ENCODE measurements at regions not wholly inside any gene's neighbourhood (a gene's known extent, or its start where the extent isn't known, plus 50 kb on each side); places are given as distances from the start of the nearest gene placed in this dataset.
A peak's percentile ranks its signal among the peaks of the same experiment; 100 is the strongest.
"Not testable (repeated sequence)": the region's sequence is repeated elsewhere in the genome, so short reads cannot be mapped to it uniquely, and the experiment has no call there.

DNA sequence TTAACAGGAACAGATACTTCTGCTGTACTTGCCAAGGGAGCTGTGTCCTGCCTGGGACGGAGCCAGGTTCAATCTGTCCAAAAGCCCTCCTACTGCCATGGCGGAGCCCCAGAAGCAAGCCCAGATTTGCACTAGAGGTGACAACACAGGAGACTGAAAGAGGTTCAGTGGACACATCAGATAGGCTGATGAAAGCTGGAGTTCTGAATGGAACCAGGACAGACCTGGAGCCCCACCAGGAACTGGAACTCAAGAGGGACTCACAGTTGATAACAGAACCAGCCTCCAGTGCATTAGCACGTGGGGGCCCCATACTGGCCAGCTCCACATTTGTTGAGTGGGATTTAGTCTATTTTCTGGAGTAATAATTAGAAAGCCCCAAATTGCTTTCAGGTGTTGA lies 315.5 kb downstream of the ARRDC4 start:
- DNase-seq (ENCODE audit: low read depth in 2 of 2) = no peak

DNA sequence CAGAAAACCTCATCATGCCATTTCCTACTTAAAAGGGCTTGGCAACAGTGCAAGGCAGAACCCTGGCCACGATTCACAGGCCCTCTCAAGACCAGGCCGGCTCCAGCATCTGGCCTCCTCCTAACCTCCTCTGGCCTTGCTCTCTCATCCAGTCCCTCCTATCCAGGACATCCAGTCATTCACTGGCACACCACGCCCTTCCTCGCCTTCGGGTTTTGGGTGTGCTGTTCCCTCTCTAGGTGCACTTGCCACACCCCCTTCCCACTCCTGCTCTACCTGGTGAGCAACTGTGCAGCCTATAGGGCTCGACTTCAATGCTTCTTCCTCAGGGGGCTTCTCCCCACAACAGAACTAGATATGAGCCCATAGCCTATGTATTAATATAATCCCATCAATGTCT lies 317.1 kb downstream of the ARRDC4 start:
- no peak for DNase-seq (ENCODE audit: low read depth in 2 of 2)

DNA sequence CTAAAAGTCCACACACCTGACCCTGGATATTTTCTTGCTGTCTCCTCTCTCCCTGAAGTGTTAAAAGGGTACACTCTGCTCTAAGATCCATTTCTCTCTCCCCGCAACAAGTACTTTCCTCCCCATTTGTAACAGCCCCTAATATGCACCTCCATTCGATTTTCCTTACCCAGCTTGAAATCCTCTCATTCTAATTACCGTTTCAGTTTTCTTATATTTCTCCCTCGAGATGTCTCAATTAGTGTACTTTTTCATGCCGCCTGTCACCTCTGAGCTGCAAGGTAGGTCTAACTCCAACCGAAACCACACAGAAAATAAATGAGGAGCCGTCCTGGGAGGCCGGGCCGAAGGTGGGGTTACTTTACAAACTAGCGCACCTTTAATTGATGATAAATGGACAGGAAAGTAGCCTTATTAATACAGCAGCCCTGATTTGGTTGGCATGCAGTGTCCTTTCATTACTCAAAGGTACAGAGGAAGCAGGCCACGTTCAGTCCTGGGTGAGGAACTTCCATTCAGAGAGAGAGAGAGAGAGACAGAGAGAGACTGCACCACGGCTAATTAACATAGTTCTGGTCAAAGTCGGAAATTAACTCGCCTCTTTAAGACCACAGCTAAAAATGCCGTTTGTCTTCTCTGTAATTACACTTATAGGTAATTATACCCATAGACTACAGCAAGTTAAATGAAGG lies 319.9 kb downstream of the ARRDC4 start:
- no peak for DNase-seq (ENCODE audit: low read depth in 2 of 2)

DNA sequence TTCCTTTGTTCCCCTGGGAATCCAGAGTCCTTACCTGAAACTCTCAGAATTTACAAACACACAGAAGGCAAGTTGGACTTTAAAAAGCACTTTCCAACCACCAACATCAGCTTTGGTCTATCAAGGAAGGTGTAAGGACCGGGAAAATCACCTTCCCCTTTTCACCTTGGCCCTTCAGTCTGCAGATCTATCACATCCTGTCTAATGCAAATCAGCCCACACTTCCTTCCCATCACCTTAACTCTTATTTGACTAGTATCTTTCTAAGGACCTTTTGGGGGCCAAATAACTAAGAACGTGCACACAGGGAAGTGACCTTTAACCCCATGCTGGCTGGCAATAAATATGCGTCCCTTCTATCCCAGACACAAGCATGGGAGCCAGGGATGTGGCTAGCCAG lies 320.6 kb downstream of the ARRDC4 start:
- no peak for DNase-seq (ENCODE audit: low read depth in 2 of 2)

DNA sequence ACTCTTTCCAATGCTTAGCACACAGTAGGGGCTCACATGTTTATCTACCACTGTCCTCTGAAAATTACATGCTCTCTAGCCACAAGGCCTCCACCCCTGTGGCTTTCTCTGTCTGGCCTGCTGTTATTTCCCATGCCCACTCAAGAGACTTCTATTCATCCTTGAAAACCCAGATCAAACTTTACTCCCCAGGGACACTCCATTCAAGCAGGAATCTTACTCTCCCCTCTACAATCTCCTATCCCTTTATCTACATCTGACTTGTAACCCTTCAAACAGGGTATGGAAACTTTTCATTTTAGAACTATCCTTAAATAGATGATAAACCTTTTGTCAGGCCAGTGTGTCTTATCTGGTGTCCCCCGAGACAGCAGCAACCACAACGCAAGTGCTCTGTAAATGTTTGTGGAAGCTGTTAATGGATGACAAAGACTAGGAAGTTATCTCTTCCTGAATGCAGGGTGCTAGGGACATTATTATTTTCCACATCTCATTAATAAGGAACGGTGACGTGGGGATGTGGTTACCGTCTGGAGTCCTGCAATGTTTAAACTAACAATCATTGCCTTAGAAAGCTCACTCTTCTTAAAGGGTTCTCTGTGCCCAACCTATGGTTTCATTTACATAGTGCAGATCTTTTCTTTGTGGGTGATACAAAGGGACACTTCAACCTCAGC lies 322.3 kb downstream of the ARRDC4 start:
- DNase-seq (ENCODE audit: low read depth in 2 of 2) = no peak

DNA sequence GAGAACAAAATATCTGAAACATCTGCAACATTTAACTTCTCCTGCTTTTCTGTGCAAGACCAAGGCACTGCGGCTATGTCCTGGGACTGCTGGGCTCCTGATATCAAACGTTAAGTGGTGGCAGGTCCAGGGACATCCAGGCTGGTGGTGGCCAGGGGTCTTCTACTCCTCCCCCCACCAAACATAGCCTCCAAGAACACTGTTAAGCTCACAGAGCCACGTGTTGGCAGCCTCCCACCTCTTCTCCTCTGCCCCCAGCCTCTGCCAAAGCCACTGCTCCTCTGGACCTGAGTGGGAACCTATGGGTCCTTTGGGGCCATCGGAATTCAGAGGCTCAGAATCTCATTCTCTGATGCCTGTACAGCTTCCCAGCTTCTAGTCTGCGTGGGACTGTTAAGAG lies 325.7 kb downstream of the ARRDC4 start:
- no peak for DNase-seq (ENCODE audit: low read depth in 2 of 2)

DNA sequence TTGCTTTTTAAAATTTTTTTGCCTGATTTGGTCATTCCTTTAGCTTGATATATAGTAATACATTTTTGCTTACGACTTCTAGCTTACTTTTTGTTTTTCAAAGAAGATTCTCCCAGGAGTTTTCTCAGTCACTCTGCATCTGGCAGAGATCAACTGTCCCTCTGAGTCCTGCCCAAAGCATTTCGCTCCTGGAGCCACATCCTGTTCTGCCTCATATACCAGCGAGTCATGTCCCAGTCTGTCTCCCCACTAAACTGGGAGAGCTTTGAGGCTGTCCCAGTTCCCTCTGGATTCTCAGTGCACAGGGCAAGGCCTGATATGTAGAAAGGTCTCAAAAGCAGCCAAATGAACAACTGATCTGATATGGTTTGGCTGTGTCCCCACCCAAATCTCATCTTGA lies 326.3 kb downstream of the ARRDC4 start:
- DNase-seq (ENCODE audit: low read depth in 2 of 2) = no peak

DNA sequence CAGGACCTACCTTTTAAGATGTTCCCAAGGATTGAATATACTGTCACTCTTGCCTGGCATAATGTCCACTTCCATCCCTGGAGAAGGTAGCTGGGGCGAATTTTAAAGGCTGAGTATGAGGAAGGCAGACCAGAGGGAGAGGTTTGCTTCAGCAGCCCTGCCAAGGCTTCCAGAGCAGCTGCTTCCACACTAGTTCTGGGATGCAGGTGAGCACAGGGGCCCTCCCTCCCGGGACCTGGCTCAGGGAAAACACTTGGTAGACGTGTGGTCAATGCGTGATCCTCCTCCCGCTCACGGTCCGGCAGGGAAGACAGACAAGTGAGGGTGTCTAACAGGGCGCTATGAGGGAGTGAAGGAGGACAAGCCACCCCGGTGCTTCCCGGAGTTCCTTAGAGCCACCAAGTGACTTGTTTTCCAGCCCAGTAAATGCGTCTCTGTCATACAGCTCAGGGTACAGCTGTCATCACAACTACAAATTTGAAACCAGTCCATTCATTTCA lies 327.6 kb downstream of the ARRDC4 start:
- DNase-seq (ENCODE audit: low read depth in 2 of 2) = no peak

DNA sequence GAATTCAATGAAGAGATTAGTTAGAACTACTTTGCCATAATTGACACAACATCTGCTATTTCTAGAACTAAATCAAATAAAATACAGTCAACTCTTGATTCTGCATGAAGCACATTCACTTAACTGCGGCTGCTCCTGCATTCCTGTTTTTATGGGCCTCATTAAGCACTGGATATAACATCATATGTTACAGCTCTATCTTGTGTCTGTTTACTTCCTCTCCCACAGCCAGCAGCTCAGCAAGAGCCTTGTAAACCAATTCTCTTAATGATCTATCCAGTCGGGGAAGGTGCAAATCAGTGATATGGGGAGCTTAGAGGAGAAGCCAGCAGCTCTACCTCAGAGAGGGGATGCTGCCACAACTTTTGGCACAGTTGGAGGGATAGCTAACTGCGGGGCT lies 329.2 kb downstream of the ARRDC4 start:
- DNase-seq (ENCODE audit: low read depth in 2 of 2) = no peak

DNA sequence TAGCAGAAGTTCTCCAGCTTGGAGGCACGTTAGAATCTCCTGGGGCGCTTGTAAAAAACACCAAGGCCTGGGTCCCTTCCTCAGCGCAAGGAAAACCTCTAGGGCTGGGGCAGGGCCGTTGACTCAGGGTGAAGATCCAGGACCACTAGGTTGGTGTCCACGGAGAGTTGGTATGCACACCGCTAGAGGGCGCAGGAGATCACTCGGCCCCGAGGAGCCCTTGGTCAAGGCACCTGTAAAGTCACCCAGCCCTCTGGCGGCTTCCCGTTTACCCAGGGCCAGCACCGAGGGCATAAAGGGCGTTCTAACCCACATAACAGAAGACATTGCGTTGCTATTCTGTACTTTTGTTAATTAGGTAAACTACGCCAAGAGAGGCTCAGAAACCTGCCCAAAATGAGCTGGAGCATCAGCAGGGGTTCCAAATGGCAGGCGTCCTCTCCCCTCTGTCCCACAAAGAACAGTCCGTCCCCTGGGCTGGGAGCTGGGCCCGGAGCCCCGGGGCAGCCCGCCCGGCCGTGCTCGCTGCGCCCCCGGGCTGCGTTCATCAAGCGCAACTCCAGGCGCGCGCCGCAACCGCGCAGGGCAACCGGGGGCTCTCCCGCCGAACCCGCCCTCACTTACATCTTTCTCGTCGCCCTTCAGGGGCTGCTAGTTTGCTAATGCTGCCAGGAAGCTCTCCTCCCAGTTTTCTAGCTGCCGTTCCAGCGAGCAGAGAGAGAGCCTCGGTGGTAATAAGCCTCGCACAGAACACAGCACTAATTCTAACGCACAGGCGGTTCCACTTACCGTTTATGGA lies 332.1 kb downstream of the ARRDC4 start:
- peak; percentile 47 to 62 for DNase-seq (ENCODE audit: low read depth in 2 of 2)

DNA sequence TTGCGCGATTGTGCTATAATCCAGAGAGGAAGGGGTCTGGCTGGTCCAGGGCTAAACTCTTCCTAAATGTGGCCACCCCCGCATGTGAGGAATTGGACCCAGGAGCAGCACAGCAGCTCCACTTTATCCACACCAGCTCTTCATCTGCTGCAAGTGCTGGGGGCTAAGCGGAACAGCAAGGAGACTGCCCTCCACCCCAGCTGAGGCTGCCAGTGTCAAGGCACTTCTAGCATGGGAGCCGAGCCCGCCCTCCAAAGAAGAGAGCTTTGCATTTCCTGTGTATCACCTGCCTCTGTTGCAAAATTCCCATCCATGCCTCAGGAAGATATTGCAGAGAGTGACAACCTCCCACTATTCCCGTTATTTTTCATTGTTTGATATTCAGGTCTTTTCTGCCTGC lies 333.6 kb downstream of the ARRDC4 start:
- DNase-seq (ENCODE audit: low read depth in 2 of 2) = no peak

DNA sequence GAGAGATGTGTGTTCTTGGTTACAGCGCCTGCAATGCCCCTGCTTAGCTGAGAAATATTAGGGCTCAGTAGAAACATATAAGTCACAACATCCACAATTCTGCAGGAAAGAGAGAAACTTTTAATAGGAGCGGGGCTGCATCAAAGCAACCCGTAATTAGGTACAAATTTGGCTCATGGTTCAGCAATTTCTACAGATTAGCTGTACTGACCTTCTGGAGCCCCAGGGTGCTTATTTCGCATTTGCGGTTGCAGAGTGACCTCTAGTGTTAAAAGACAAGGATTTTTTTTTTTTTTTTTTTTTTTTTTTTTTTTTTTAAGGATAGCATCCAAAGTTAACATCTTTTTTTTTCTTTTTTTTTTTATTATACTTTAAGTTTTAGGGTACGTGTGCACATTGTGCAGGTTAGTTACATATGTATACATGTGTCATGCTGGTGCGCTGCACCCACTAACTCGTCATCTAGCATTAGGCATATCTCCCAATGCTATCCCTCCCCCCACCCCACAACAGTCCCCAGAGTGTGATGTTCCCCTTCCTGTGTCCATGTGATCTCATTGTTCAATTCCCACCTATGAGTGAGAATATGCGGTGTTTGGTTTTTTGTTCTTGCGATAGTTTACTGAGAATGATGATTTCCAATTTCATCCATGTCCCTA lies 334.7 kb downstream of the ARRDC4 start:
- DNase-seq (ENCODE audit: low read depth in 2 of 2) = not testable (repeated sequence)

DNA sequence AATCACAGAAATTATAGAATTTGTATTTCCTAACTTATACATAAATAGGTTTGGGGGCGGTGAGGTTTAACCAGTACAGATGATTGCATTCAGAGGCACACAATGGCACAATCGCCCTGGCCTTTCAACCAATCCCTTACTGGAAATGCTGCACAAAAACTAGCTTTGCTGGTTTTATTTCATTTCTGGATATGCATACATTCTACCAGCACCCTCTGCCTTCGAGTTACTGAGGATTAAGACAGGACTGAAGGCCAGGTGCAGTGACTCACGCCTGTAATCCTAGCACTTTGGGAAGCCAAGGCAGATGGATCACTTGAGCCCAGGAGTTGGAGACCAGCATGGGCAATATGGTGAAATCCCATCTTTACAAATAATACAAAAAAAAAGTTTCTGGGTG lies 336.1 kb downstream of the ARRDC4 start:
- DNase-seq (ENCODE audit: low read depth in 2 of 2) = no peak

DNA sequence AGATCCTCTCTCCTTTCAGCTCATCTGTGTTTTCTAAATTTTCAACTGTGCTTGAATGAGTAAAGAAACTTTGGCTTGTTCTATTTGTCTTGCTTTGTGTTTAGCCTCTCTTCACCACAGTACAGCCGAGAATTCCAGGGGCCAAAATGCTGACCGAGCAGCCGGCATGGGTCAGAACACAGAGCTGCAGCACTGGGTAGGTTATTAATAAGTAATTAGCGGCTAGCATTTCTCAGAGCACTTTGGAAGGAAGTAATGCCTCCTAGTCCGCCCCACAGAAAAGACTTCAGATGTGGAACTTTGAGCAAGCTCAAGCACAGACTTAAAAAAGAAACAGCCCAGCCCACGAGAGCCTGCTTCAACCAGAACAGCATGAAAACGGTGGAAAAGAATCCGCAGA lies 343.9 kb downstream of the ARRDC4 start:
- no peak for DNase-seq (ENCODE audit: low read depth in 2 of 2)

DNA sequence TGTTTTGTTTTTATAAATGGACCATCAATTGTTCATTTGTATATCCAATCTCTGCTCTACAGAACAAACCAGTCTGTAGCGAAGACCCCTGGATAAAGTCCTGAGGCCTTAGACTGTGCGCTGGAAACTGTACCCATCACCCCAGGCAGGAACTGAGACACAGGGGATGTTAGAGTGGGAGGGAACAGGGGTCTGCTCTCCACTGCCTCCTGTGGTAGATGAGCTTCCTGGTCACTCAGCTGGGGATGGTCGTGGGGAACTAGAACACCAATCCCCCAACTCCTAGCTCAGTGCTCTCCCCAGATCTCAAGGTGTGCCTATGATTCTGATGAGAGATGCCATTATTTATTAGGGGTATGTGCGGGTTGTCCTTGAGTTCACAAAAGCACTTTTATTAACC lies 340.2 kb upstream of the IGF1R start:
- DNase-seq (ENCODE audit: low read depth in 2 of 2) = no peak

DNA sequence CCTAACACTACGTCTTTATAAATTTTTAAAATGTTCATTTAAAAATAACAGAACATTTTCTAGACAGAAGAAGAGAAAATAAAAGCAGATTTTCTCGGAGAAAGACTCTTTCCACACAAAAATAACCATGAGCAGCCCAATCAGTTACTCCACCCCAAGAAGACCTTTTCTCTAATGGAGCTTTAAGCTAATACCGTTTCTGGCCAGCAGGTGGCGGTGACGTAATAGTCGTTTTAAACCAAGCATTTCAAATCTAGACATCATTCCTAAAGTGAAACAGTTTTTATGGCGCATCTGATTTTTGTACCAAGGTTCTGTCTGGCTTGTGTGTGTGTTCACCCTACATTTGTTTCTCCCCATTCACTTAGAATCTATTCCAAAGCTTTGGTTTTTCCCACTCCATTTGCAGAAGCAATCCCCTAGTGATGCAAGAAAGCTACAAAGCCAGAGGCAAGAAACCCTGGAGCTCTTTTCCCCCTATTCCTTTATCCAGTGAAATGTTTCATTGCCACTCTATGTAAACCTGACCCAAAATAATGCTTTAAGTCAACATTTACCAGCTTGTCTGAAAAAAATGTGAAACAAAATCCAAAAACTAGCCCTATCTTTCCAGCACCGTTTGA lies 336.7 kb upstream of the IGF1R start:
- peak; percentile 61 to 75 for DNase-seq (ENCODE audit: low read depth in 2 of 2)

DNA sequence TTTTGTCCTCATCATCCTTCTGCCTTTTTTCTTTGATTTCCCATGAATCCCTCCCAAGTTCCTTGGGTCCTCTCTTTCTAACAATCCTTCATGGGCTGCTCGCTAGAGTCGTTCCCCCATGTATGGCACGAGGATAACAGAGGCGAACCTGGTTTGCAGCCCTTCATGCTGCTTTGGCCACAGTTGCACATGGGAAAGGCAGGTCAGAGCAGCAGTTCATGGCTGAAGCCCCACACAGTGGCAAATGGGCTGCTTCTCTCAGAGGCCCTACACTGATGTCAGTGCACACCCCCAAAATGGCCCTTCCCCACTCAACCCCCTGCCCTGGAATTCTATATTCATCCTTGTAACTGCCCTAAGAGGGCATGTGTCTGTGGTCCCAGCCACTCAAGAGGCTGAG lies 335.4 kb upstream of the IGF1R start:
- DNase-seq (ENCODE audit: low read depth in 2 of 2) = no peak

DNA sequence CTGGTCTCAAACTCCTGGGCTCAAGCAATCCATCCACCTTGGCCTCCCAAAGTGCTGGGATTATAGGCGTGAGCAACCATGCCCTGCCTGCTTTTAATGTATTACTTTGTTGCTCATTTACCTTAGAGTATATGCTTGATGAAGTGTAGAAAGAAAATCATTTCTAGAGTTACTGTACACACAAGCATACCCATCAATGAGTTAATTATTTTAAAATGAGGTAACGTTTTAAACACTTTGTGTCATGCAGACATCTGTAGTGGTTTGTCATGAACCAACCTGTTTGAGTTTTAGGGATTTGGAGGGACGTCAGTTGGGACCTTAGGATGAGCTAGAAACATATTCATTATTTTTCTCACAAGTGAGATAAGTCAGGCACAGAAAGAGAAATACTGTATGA lies 332.4 kb upstream of the IGF1R start:
- no peak for DNase-seq (ENCODE audit: low read depth in 2 of 2)

DNA sequence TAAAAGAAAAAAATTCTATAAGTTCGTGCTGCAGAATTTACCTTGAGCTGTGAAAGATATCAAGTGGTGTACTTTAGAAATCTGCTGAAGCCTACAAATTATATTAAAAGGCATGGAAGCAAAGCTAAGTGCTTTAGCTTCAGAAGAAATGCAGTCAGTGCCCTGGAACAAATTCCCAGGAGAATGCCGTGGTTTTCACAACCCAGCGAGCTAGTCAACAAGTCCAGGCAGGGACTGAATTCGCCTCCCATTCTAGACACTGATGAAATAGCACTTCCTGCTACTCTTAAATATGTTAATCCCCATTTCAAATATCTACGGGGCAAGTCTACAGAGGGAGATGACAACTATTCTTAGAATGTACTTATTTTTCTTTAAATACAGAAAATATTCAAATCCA lies 326.4 kb upstream of the IGF1R start:
- no peak for DNase-seq (ENCODE audit: low read depth in 2 of 2)

DNA sequence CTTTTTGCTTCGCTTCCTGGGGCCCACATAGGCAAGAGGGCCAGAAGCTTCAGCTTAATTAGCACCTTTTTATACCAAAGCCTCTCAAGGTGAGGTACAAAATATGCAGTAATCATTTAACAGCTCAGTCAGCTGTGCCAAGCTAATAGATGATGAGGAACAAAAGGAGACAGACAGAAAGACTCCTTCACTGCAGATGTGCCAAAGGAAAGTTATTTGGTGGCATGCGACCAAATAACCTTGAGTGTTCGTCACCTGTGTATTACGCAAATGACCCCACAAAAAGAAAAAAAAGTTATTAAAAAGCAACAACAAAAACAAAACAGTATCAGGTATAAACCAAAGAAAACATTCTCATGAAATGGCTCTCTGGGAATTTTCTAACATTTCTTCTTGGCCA lies 325.8 kb upstream of the IGF1R start:
- no peak for DNase-seq (ENCODE audit: low read depth in 2 of 2)

DNA sequence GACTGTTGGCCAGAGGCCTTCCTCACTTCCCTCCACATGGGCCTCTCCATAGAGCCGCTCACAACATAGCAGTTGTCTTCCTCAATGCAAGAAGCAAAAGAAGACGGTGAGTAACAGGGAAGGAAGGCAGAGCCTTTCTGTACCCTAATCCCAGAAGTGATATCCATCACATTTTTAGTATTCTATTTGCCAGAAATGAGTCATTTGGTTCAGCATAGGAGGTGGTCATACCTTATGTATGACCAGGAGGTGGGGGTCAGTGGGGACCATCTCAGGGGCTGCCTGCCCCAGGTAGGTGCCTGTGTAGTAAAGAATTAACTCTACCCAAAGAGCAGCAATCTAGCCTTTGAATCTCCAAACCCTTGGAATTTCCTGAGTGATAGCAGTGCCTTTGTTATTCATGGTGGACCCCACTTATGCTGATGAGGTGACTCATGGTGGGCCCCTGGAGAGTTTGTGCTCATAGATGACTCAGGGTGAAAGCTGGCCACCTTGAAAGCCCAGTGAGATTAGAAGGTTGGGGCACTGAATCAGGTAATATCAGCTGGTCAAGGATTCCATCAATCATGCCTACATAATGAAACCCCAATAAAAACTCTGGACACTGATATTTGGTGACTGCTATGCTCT lies 323.9 kb upstream of the IGF1R start:
- DNase-seq (ENCODE audit: low read depth in 2 of 2) = no peak

Measured in stimulated activated CD4-positive, alpha-beta T cell treated with anti-CD3 and anti-CD28 coated beads, Interleukin-4, amount 100 ng/mL, for 48 hours (primary cell).